Activated naive CD8-positive, alpha-beta T cell treated with anti-CD3 and anti-CD28 coated beads, Interleukin-2, amount 10 ng/mL, durations not matched to agents 7 days and 5 days (primary cell): ENCODE measurements at regions not wholly inside any gene's neighbourhood (a gene's known extent, or its start where the extent isn't known, plus 50 kb on each side); places are given as distances from the start of the nearest gene placed in this dataset.

Experiments used
- ATAC-seq: fragments of 150-1000 bp; cut with Tn5 transposase; one replicate; pipeline ENCODE4 v1.10.0; 2021; ENCODE audit warnings: low read depth, moderate library complexity
- POLR2A ChIA-PET: fragments of 350-600 bp; sonication (Branson Sonifier 250); formaldehyde crosslinking; loops from one replicate; lab custom pipeline; 2021; ENCODE audit warnings: antibody characterized with exemption; lab: Charles Lee
- DNase-seq: peaks from one replicate; pipeline ENCODE4 v3.0.0; 2021
- H3K27ac Mint-ChIP-seq: one replicate; pipeline ENCODE4 v1.8.0; 2022; ENCODE audit warnings: mild to moderate bottlenecking, mixed read lengths
- H3K27me3 Mint-ChIP-seq: one replicate; pipeline ENCODE4 v1.8.0; 2022; ENCODE audit warnings: mild to moderate bottlenecking, moderate library complexity, mixed read lengths
- H3K36me3 Mint-ChIP-seq: one replicate; pipeline ENCODE4 v1.8.0; 2021; ENCODE audit warnings: mild to moderate bottlenecking, mixed read lengths
- H3K4me1 Mint-ChIP-seq: one replicate; pipeline ENCODE4 v1.8.0; 2021; ENCODE audit warnings: mixed read lengths
- H3K4me3 Mint-ChIP-seq: one replicate; pipeline ENCODE4 v1.8.0; 2022; ENCODE audit warnings: mild to moderate bottlenecking, moderate library complexity, mixed read lengths
- H3K9me3 Mint-ChIP-seq: one replicate; pipeline ENCODE4 v1.8.0; 2021; ENCODE audit warnings: mixed read lengths

- ATAC-seq (no peak), DNase-seq (no peak)
- POLR2A ChIA-PET, result no interaction called here
- Mint-ChIP-seq H3K27ac (no peak overlapping the region), H3K36me3 (no peaks in the 10 kb centered on the region), H3K9me3 (no peaks in the 10 kb centered on the region), H3K4me1 (no peaks in the 10 kb centered on the region), H3K27me3 (no peaks in the 10 kb centered on the region), H3K4me3 (no peak overlapping the region)
Observed at GRCh38 chr5:8981496-8981895, 564.4 kb downstream of the SEMA5A start.

- H3K27ac Mint-ChIP-seq, result no peak overlapping the region
- ATAC-seq (no peak), DNase-seq (no peak)
- no peaks in the 10 kb centered on the region for H3K4me1 Mint-ChIP-seq
- no peak overlapping the region for H3K4me3 Mint-ChIP-seq
- H3K36me3 Mint-ChIP-seq, result no peaks in the 10 kb centered on the region
- POLR2A ChIA-PET, result no interaction called here
- no peaks in the 10 kb centered on the region for H3K9me3 Mint-ChIP-seq
- no peaks in the 10 kb centered on the region for H3K27me3 Mint-ChIP-seq
Observed at GRCh38 chr5:8984386-8984785, 561.5 kb downstream of the SEMA5A start.
